TTC549 (cell line): ENCODE measurements at regions not wholly inside any gene's neighbourhood (a gene's known extent, or its start where the extent isn't known, plus 50 kb on each side); places are given as distances from the start of the nearest gene placed in this dataset.
"Not testable (repeated sequence)": the region's sequence is repeated elsewhere in the genome, so short reads cannot be mapped to it uniquely, and the experiment has no call there.

Source experiments
- FAIRE-seq: peaks from 2 replicates; lab custom pipeline; 2012; peaks lifted over from hg19 to GRCh38; lab: Jason Lieb, UNC

GRCh38 chr19:37303591-37304171 lies 67.2 kb upstream of the ZNF527 start:
- no peak for FAIRE-seq

GRCh38 chr19:37304190-37304883 lies 66.6 kb upstream of the ZNF527 start:
- no peak for FAIRE-seq

- no peak for FAIRE-seq
Measured at GRCh38 chr19:37304884-37305255, 66.0 kb upstream of the ZNF527 start.

- FAIRE-seq: no peak
Measured at GRCh38 chr19:37306383-37306963, 64.4 kb upstream of the ZNF527 start.

GRCh38 chr19:37309834-37310575 lies 60.9 kb upstream of the ZNF527 start:
- no peak for FAIRE-seq

- FAIRE-seq: not testable (repeated sequence)
Measured at GRCh38 chr19:37312531-37313334, 58.2 kb upstream of the ZNF527 start.

GRCh38 chr19:37313335-37313627 lies 57.6 kb upstream of the ZNF527 start:
- no peak for FAIRE-seq

- FAIRE-seq: peak; percentile 96
Measured at GRCh38 chr19:37317403-37318209, 53.3 kb upstream of the ZNF527 start.

GRCh38 chr19:37320988-37321387 lies 49.9 kb upstream of the ZNF527 start:
- not testable (repeated sequence) for FAIRE-seq
